GM12891 (cell line): ENCODE measurements at regions not wholly inside any gene's neighbourhood (a gene's known extent, or its start where the extent isn't known, plus 50 kb on each side); places are given as distances from the start of the nearest gene placed in this dataset.

ENCODE experiments used
- POLR2A ChIP-seq: IDR thresholded peaks from 2 replicates; pipeline ENCODE4 v1.6.1; 2011; ENCODE audit warnings: low read depth, low read length, control low read depth
- POLR2AphosphoS5 ChIP-seq: IDR thresholded peaks from 2 replicates; pipeline ENCODE4 v1.6.1; 2011; ENCODE audit warnings: low read depth, low read length, control low read depth
- POU2F2 ChIP-seq: IDR thresholded peaks from 2 replicates; pipeline ENCODE4 v1.6.1; 2011; ENCODE audit warnings: low read depth, mild to moderate bottlenecking, control low read depth, low read length, moderate library complexity
- TAF1 ChIP-seq: IDR thresholded peaks from 2 replicates; pipeline ENCODE4 v1.6.1; 2011; ENCODE audit warnings: low read depth, low read length, control low read depth

- TF ChIP-seq POLR2A: no peak
- no peak for TF ChIP-seq POLR2AphosphoS5
- no peak for TF ChIP-seq TAF1
- no peak for TF ChIP-seq POU2F2
These were observed 107.8 kb upstream of the OSMR start for GRCh38 chr5:38737976-38738375.
